ENCODE measurements at regions not wholly inside any gene's neighbourhood (a gene's known extent, or its start where the extent isn't known, plus 50 kb on each side); places are given as distances from the start of the nearest gene placed in this dataset.

DNA sequence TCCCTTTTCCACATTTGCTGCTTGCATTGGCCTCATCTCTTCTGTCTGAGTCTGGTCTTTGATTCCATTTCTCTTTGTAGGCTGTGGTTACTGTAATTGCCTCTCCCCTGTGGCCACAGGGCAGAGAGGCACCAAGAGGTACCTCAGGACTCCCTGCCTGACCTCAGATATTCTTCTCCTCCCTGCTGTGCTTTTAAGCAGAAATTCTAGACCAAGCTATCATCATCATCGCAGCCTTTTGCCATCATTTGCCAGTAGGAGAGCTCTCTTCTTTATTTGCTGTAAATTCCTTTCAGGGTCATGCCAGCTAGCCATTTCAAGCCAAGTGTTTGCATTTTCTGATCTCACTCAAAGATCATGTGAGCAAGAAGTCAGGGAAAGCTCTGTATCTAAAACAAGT lies 369.6 kb downstream of the ICE1 start:
- DNase-seq (no peak), ATAC-seq (no peak)
- Histone ChIP-seq H3K27me3 (ENCODE audit: low read depth) (no peaks in the 10 kb centered on the region), H3K36me3 (no peaks in the 10 kb centered on the region), H3K4me1 (no peaks in the 10 kb centered on the region), H3K9me3 (no peaks in the 10 kb centered on the region), H3K27ac (no peak overlapping the region), H3K4me3 (no peak overlapping the region)
- intact Hi-C loops (cut with DNase I), result no loop called here
- TF ChIP-seq, protein P1, sequence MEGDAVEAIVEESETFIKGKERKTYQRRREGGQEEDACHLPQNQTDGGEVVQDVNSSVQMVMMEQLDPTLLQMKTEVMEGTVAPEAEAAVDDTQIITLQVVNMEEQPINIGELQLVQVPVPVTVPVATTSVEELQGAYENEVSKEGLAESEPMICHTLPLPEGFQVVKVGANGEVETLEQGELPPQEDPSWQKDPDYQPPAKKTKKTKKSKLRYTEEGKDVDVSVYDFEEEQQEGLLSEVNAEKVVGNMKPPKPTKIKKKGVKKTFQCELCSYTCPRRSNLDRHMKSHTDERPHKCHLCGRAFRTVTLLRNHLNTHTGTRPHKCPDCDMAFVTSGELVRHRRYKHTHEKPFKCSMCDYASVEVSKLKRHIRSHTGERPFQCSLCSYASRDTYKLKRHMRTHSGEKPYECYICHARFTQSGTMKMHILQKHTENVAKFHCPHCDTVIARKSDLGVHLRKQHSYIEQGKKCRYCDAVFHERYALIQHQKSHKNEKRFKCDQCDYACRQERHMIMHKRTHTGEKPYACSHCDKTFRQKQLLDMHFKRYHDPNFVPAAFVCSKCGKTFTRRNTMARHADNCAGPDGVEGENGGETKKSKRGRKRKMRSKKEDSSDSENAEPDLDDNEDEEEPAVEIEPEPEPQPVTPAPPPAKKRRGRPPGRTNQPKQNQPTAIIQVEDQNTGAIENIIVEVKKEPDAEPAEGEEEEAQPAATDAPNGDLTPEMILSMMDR (IDR thresholded peaks at IDR 0.05), result no peak

DNA sequence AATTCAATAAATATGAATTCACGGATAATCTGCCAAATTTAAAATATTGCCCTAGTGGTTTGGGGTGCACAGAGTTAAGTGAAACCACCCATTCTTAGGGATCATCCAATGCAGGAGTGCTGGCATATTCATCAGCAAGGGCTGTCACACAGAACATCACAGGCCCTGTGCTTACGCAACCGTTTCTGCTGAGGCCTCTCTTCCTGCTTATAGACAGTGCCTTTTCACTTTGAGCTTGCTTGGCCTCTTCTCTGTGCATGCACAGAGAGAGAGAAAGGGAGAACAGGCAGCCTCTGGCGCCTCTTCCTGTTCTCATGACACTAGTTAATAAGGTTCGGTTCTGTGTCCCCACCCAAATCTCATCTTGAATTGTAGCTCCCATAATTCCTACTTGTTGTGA lies 366.3 kb downstream of the ICE1 start:
- TF ChIP-seq, protein P1 (IDR thresholded peaks at IDR 0.05), result no peak
- Histone ChIP-seq H3K4me3 (no peak overlapping the region), H3K4me1 (no peaks in the 10 kb centered on the region), H3K27me3 (ENCODE audit: low read depth) (no peaks in the 10 kb centered on the region), H3K27ac (no peak overlapping the region), H3K9me3 (no peaks in the 10 kb centered on the region), H3K36me3 (no peaks in the 10 kb centered on the region)
- DNase-seq (no peak), ATAC-seq (no peak)
- intact Hi-C loops (cut with DNase I), result no loop called here

DNA sequence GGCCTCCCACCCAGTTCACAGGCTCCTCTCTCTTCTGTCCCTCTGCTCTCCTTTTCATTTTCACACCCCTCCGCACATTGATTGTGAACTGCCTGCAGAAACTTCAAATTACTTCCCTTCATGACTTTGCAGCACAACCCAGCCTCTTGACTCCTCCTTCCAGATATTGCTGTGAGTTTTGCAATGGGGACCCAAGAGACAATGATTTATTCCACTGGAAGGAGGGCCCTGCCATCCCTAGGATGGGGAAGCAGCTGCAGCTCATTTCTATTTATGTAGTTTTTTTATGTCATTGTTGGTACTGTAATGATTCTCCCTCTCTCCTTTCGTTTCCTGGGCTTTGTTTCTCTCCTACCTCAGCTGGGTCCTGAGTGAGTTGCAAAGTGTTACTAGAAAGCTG lies 364.9 kb downstream of the ICE1 start:
- Histone ChIP-seq H3K9me3 (no peaks in the 10 kb centered on the region), H3K4me1 (no peaks in the 10 kb centered on the region), H3K36me3 (no peaks in the 10 kb centered on the region), H3K4me3 (no peak overlapping the region), H3K27me3 (ENCODE audit: low read depth) (no peaks in the 10 kb centered on the region), H3K27ac (no peak overlapping the region)
- ATAC-seq (no peak), DNase-seq (no peak)
- TF ChIP-seq, protein P1 (IDR thresholded peaks at IDR 0.05), result no peak
- intact Hi-C loops (cut with DNase I), result no loop called here

DNA sequence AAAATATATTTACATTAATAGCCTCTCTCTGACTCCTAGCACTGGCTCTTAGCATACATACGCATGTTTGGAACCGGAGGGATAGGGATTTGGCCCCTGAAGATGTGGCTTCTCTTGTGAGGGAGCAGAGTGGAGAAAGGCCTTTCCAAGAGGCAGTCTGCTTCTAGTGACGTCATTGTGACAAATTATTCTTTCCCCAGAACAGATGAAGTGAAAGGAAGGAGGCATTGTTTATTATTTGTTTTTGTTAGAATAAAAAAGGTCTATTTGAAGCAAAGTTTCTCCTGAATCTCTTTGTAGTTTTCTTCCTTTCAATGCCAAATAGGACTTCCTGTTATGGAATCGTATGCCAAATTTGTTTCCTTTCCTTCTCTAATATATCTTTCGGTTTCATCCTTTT lies 361.6 kb downstream of the ICE1 start:
- no peaks in the 10 kb centered on the region for H3K4me1 ChIP-seq
- TF ChIP-seq, protein P1 (IDR thresholded peaks at IDR 0.05), result no peak
- no peak overlapping the region for H3K27ac ChIP-seq
- H3K9me3 ChIP-seq, result no peaks in the 10 kb centered on the region
- ATAC-seq (no peak), DNase-seq (no peak)
- no peak overlapping the region for H3K4me3 ChIP-seq
- intact Hi-C loops (cut with DNase I), result no loop called here
- H3K36me3 ChIP-seq, result no peaks in the 10 kb centered on the region
- no peaks in the 10 kb centered on the region for H3K27me3 ChIP-seq (ENCODE audit: low read depth)

DNA sequence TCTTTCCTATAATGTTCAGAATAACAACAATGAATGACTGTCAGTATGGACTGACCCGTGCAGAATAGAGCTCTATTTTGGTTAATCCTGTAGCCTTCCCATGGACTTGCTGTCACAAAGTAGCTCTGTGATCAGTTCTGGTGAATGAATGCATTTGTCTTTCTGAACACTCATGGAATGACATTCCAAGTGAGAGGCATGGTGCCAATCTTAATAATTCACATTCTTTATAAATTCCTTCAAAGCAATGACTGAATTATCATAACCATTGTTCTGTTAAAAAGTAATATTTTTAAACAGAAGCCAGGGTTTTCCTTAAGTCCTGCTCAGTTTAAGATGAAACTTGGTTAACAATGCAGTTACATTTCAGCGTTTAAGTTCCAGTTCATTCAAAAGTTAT lies 360.5 kb downstream of the ICE1 start:
- Histone ChIP-seq H3K9me3 (no peaks in the 10 kb centered on the region), H3K4me1 (no peaks in the 10 kb centered on the region), H3K27me3 (ENCODE audit: low read depth) (no peaks in the 10 kb centered on the region), H3K36me3 (no peaks in the 10 kb centered on the region), H3K27ac (no peak overlapping the region), H3K4me3 (no peak overlapping the region)
- intact Hi-C loops (cut with DNase I), result no loop called here
- TF ChIP-seq, protein P1 (IDR thresholded peaks at IDR 0.05), result no peak
- no peak for DNase-seq
- no peak for ATAC-seq

DNA sequence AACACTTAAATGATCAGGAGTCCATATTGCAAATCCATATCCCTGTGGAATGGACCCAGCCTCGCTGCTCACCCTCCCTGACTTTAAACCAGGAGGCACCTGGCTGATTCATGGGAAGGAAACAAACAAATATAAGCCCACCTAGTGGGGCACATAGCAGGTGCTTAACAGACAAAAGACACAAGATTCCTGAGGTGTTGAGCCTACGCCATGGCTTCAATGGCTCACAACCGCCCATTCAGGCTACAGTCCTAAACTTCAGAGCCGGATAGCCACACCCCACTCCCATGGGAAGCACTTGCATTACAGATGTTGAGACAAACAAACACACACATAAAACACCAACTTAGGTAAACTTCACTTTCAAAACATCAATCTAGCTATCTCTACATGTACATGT lies 359.9 kb downstream of the ICE1 start:
- Histone ChIP-seq H3K9me3 (no peaks in the 10 kb centered on the region), H3K27ac (no peak overlapping the region), H3K27me3 (ENCODE audit: low read depth) (no peaks in the 10 kb centered on the region), H3K4me3 (no peak overlapping the region), H3K36me3 (no peaks in the 10 kb centered on the region), H3K4me1 (no peaks in the 10 kb centered on the region)
- DNase-seq, result no peak
- ATAC-seq, result no peak
- TF ChIP-seq, protein P1 (IDR thresholded peaks at IDR 0.05), result no peak
- intact Hi-C loops (cut with DNase I), result no loop called here

All from lower lobe of right lung (tissue), 2 donors.